Transverse colon (tissue), 4 donors: ENCODE measurements at regions not wholly inside any gene's neighbourhood (a gene's known extent, or its start where the extent isn't known, plus 50 kb on each side); places are given as distances from the start of the nearest gene placed in this dataset.

Experiments used
- CTCF ChIP-seq, 5 experiments: fragments of 200-600 bp in 3 of 5; fragments of 450-650 bp in 2 of 5; sonication (generic) in 3 of 5; IDR thresholded peaks; 1 replicate in 2 of 5; 2 replicates in 3 of 5; pipeline ENCODE4 v1.5.1; 2016 to 2017; ENCODE audit warnings: antibody characterized with exemption in 5 of 5, inconsistent platforms in 3 of 5, mild to moderate bottlenecking in 2 of 5, moderate library complexity in 1 of 5
- POLR2AphosphoS5 ChIP-seq, 3 donors: sonication (generic); formaldehyde crosslinking; IDR thresholded peaks; one replicate each; pipeline ENCODE4 v1.6.1; 2016; ENCODE audit warnings: antibody characterized with exemption in 3 of 3

DNA sequence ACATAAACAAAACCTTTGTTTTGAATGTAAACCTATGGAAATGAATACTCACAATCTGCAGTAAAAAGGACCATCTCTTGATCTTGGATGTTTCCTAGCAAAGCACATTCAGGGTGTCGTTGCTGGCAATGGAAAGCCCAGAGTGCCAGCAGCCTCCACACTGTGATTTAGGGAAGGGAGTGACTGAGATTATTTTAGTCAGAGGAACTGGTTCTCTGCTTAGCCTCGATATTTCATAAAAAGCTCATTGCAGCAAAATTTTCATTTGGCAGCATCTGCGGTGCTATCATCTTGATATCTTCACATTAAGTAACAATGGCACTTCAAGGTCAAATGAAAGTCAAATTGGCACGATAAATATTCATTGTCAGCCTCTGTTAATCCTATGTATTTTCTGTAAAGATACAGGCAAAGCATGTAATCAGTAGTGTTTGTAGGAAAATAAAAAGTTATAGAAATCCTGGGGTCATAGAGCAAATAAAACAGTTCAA is 116.0 kb downstream of the MACIR start:
- TF ChIP-seq POLR2AphosphoS5 (IDR thresholded peaks at IDR 0.05), result no peak
- no peak for TF ChIP-seq CTCF (IDR thresholded peaks at IDR 0.05)
